ENCODE measurements at regions not wholly inside any gene's neighbourhood (a gene's known extent, or its start where the extent isn't known, plus 50 kb on each side); places are given as distances from the start of the nearest gene placed in this dataset.

- no peak for TF ChIP-seq SIX5 (IDR thresholded peaks at IDR 0.05; ENCODE audit: low read depth, low read length)
Measured at GRCh38 chr16:72406390-72406789, 234.4 kb upstream of the PMFBP1 start (continued).

GRCh38 chr16:72404299-72404698 is 232.3 kb upstream of the PMFBP1 start:
- Histone ChIP-seq H3K79me2 (ENCODE audit: control insufficient read depth in 1 of 2, insufficient read depth in 2 of 2, low read length in 2 of 2) (no peaks in the 10 kb centered on the region), H2AK5ac (ENCODE audit: low read depth, low read length) (no peak overlapping the region), H3K56ac (replicated peaks; ENCODE audit: insufficient read length, low read depth, low read length) (no peak overlapping the region), H3K36me3 (ENCODE audit: control insufficient read depth in 2 of 4, insufficient read depth in 4 of 4, low read length in 3 of 4) (no peaks in the 10 kb centered on the region), H4K20me1 (replicated peaks in 1 of 2; ENCODE audit: control insufficient read depth in 1 of 2, insufficient read depth in 2 of 2, low read length in 2 of 2) (no peaks in the 10 kb centered on the region), H2BK20ac (ENCODE audit: low read length) (no peak overlapping the region), H3K9me3 (ENCODE audit: insufficient read depth in 2 of 2, low read depth in 1 of 2, low read length in 1 of 2) (no peaks in the 10 kb centered on the region), H3K4me3 (ENCODE audit: extremely low read depth in 1 of 4, insufficient read depth in 2 of 4, low read depth in 3 of 4, low read length in 4 of 4) (no peak overlapping the region), H3K14ac (ENCODE audit: insufficient read length) (no peak overlapping the region), H2BK120ac (replicated peaks; ENCODE audit: low read depth, low read length) (no peak overlapping the region), H3K4ac (replicated peaks; ENCODE audit: insufficient read length, low read depth, low read length) (no peak overlapping the region), H3K79me1 (ENCODE audit: low read depth, low read length) (no peaks in the 10 kb centered on the region), H3K23ac (ENCODE audit: insufficient read length) (no peak overlapping the region), H2BK12ac (ENCODE audit: low read depth, low read length) (no peak overlapping the region), H3K27me3 (replicated peaks in 1 of 4; ENCODE audit: control insufficient read depth in 3 of 4, extremely low read depth in 1 of 4, insufficient read depth in 3 of 4, low read length in 3 of 4) (no peaks in the 10 kb centered on the region), H4K5ac (ENCODE audit: insufficient read length, low read depth, low read length) (no peak overlapping the region), H4K91ac (replicated peaks; ENCODE audit: insufficient read length, low read length) (no peak overlapping the region), H2AFZ (ENCODE audit: low read length) (no peak overlapping the region), H3K9ac (replicated peaks in 1 of 4; ENCODE audit: extremely low read depth in 1 of 4, low read depth in 3 of 4, low read length in 3 of 4) (no peak overlapping the region), H3K27ac (ENCODE audit: low read depth, low read length) (no peak overlapping the region), H3K4me1 (replicated peaks in 1 of 4; ENCODE audit: control insufficient read depth in 3 of 4, insufficient read depth in 4 of 4, low read length in 3 of 4) (peaks cover 0 to 2% (median 0%) of the 10 kb centered on the region in 4 experiments; a peak in 1 of 7 replicates), H3K23me2 (ENCODE audit: low read depth, low read length) (no peaks in the 10 kb centered on the region; the same call in 1 of the 2 replicates), H2BK15ac (ENCODE audit: low read length) (no peak overlapping the region), H4K8ac (ENCODE audit: extremely low read depth, insufficient read depth, low read length) (no peak overlapping the region), H3K18ac (ENCODE audit: extremely low read depth, low read length) (no peak overlapping the region), H3K4me2 (ENCODE audit: insufficient read depth in 1 of 2, low read depth in 2 of 2, low read length in 2 of 2) (no peak overlapping the region), H2BK5ac (ENCODE audit: low read depth, low read length) (no peak overlapping the region)
- FAIRE-seq (no peak), DNase-seq (ENCODE audit: low read depth in 1 of 2, low spot score in 2 of 2) (no peak)
- CTCF ChIA-PET (ENCODE audit: partially characterized antibody): no interaction called here
- POLR2A ChIA-PET (ENCODE audit: partially characterized antibody): no interaction called here
- TF ChIP-seq KDM1A (IDR thresholded peaks at IDR 0.05; ENCODE audit: borderline replicate concordance, low read length): no peak
- TF ChIP-seq CTCF (IDR thresholded peaks at IDR 0.05; ENCODE audit: control extremely low read depth in 1 of 3, insufficient read depth in 1 of 3, low read depth in 1 of 3, low read length in 3 of 3): no peak
- no peak for TF ChIP-seq POLR2AphosphoS5 (IDR thresholded peaks at IDR 0.05; ENCODE audit: low read depth, low read length)
- TF ChIP-seq NRF1 (IDR thresholded peaks at IDR 0.05; ENCODE audit: low read depth, low read length): no peak
- TF ChIP-seq PHF8 (conservative IDR thresholded peaks at IDR 0.05; ENCODE audit: low read depth, low read length): no peak
- no peak for TF ChIP-seq RXRA (IDR thresholded peaks at IDR 0.05; ENCODE audit: insufficient read depth, low read depth, low read length)
- TF ChIP-seq ASH2L (IDR thresholded peaks at IDR 0.05; ENCODE audit: low read length): no peak
